ENCODE measurements at regions not wholly inside any gene's neighbourhood (a gene's known extent, or its start where the extent isn't known, plus 50 kb on each side); places are given as distances from the start of the nearest gene placed in this dataset.

GRCh38 chr3:72242326-72242725, 457.4 kb upstream of the PROK2 start:
- peak in 14 of 51 donors; percentile 11 to 65 (median 34) for DNase-seq

- DNase-seq: no peak
These were observed 456.6 kb upstream of the PROK2 start for GRCh38 chr3:72241525-72241924.

GRCh38 chr3:72240531-72240930, 455.6 kb upstream of the PROK2 start:
- no peak for DNase-seq

GRCh38 chr3:72238801-72239200, 453.9 kb upstream of the PROK2 start:
- DNase-seq: no peak

- DNase-seq: peak in 6 of 51 donors; percentile 15 to 38 (median 32)
These were observed 453.2 kb upstream of the PROK2 start for GRCh38 chr3:72238010-72238691.

GRCh38 chr3:72237679-72238009, 452.7 kb upstream of the PROK2 start:
- no peak for DNase-seq

GRCh38 chr3:72234391-72234790, 449.4 kb upstream of the PROK2 start:
- peak in 6 of 51 donors; percentile 13 to 32 (median 20) for DNase-seq

GRCh38 chr3:72233571-72233970, 448.6 kb upstream of the PROK2 start:
- no peak for DNase-seq

GRCh38 chr3:72232777-72233176, 447.8 kb upstream of the PROK2 start:
- no peak for DNase-seq

GRCh38 chr3:72232331-72232730, 447.4 kb upstream of the PROK2 start:
- DNase-seq: no peak

- DNase-seq: peak in 38 of 51 donors; percentile 10 to 89 (median 70)
These were observed 446.7 kb upstream of the PROK2 start for GRCh38 chr3:72231439-72232196.

GRCh38 chr3:72230774-72231379, 445.9 kb upstream of the PROK2 start:
- peak in 5 of 51 donors; percentile 4 to 24 (median 16) for DNase-seq

- DNase-seq: no peak
These were observed 445.0 kb upstream of the PROK2 start for GRCh38 chr3:72229952-72230351.

- DNase-seq: no peak
These were observed 442.6 kb upstream of the PROK2 start for GRCh38 chr3:72227486-72228070.

GRCh38 chr3:72224804-72225509, 440.0 kb upstream of the PROK2 start:
- no peak for DNase-seq

- no peak for DNase-seq
These were observed 438.7 kb upstream of the PROK2 start for GRCh38 chr3:72223628-72224027.

- DNase-seq: no peak
These were observed 438.2 kb upstream of the PROK2 start for GRCh38 chr3:72223116-72223515.

GRCh38 chr3:72222410-72222809, 437.5 kb upstream of the PROK2 start:
- no peak for DNase-seq

- no peak for DNase-seq
These were observed 436.0 kb upstream of the PROK2 start for GRCh38 chr3:72220946-72221345.

- no peak for DNase-seq
These were observed 434.8 kb upstream of the PROK2 start for GRCh38 chr3:72219752-72220151.

GRCh38 chr3:72217570-72217969, 432.6 kb upstream of the PROK2 start:
- DNase-seq: no peak
